ENCODE measurements at regions not wholly inside any gene's neighbourhood (a gene's known extent, or its start where the extent isn't known, plus 50 kb on each side); places are given as distances from the start of the nearest gene placed in this dataset.

GRCh38 chr13:106337096-106337850 lies 198.2 kb downstream of the EFNB2 start:
- intact Hi-C loops (cut with DNase I; ENCODE audit: low total_unique reads) = no loop called here
- Histone ChIP-seq H3K27me3 (no peaks in the 10 kb centered on the region), H3K9me3 (peaks cover 6 to 12% of the 10 kb centered on the region in 2 donors), H3K4me1 (no peaks in the 10 kb centered on the region), H3K27ac (no peak overlapping the region), H3K36me3 (no peaks in the 10 kb centered on the region), H3K4me3 (no peak overlapping the region)
- no peak for TF ChIP-seq POLR2AphosphoS5 (IDR thresholded peaks at IDR 0.05)
- TF ChIP-seq POLR2A (IDR thresholded peaks at IDR 0.05) = no peak
- TF ChIP-seq, protein P1, sequence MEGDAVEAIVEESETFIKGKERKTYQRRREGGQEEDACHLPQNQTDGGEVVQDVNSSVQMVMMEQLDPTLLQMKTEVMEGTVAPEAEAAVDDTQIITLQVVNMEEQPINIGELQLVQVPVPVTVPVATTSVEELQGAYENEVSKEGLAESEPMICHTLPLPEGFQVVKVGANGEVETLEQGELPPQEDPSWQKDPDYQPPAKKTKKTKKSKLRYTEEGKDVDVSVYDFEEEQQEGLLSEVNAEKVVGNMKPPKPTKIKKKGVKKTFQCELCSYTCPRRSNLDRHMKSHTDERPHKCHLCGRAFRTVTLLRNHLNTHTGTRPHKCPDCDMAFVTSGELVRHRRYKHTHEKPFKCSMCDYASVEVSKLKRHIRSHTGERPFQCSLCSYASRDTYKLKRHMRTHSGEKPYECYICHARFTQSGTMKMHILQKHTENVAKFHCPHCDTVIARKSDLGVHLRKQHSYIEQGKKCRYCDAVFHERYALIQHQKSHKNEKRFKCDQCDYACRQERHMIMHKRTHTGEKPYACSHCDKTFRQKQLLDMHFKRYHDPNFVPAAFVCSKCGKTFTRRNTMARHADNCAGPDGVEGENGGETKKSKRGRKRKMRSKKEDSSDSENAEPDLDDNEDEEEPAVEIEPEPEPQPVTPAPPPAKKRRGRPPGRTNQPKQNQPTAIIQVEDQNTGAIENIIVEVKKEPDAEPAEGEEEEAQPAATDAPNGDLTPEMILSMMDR (IDR thresholded peaks at IDR 0.05) = no peak
- DNase-seq (ENCODE audit: low spot score in 2 of 2) = no peak

DNA sequence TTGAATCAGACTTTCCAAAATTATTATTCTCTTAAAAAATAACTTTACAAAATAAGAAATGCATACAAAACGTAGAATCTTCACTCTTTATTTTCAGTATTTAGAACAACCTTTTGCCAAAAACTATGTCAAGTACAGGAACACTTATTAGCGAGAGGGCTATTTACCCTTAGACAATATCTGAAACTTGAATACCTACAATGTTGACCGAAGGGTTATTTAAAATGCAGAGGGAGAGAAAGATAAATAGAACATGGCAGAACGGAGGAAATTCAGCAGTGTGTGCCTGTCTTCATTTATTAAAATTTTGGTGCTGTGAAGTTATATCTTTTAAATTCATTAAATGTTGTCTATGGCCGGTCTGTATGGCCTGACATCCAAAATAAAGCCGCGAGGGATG lies 198.8 kb downstream of the EFNB2 start:
- DNase-seq (ENCODE audit: low spot score in 2 of 2) = no peak
- Histone ChIP-seq H3K4me1 (no peaks in the 10 kb centered on the region), H3K27me3 (no peaks in the 10 kb centered on the region), H3K4me3 (no peak overlapping the region), H3K36me3 (no peaks in the 10 kb centered on the region), H3K27ac (no peak overlapping the region), H3K9me3 (peaks cover 6 to 12% of the 10 kb centered on the region in 2 donors)
- intact Hi-C loops (cut with DNase I; ENCODE audit: low total_unique reads) = no loop called here
- no peak for TF ChIP-seq POLR2AphosphoS5 (IDR thresholded peaks at IDR 0.05)

GRCh38 chr13:106332621-106333020 lies 202.8 kb downstream of the EFNB2 start:
- no peaks in the 10 kb centered on the region for H3K4me1 ChIP-seq
- H3K36me3 ChIP-seq = no peaks in the 10 kb centered on the region
- H3K27ac ChIP-seq = no peak overlapping the region
- no peak for DNase-seq (ENCODE audit: low spot score in 2 of 2)
- no peaks in the 10 kb centered on the region for H3K9me3 ChIP-seq
- H3K4me3 ChIP-seq = no peak overlapping the region
- H3K27me3 ChIP-seq = no peaks in the 10 kb centered on the region
- TF ChIP-seq, protein P1 (IDR thresholded peaks at IDR 0.05) = no peak
- TF ChIP-seq POLR2AphosphoS5 (IDR thresholded peaks at IDR 0.05) (no peak), POLR2A (IDR thresholded peaks at IDR 0.05) (no peak)
- intact Hi-C loops (cut with DNase I; ENCODE audit: low total_unique reads) = no loop called here

DNA sequence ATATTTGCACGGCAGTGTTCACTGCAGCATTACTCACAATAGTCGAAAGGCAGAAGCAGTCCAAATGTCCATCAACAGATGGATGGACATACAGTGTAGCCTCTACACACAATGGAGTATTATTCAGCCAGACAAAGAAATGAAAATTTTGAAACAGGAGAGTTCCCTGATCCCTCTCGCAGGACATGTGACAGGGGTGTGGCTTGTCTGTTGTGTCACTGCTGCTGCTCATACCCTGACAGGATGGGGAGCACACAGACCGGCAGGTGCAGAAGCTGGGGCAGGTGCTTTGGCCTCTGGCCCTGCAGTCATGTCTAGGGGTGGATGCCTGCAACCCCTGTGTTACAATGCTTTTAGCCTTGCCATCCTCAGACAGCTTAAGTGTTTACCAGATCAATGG lies 204.3 kb downstream of the EFNB2 start:
- TF ChIP-seq POLR2A (IDR thresholded peaks at IDR 0.05) (no peak), POLR2AphosphoS5 (IDR thresholded peaks at IDR 0.05) (no peak)
- TF ChIP-seq, protein P1 (IDR thresholded peaks at IDR 0.05) = no peak
- no peak for DNase-seq (ENCODE audit: low spot score in 2 of 2)
- Histone ChIP-seq H3K27me3 (no peaks in the 10 kb centered on the region), H3K36me3 (no peaks in the 10 kb centered on the region), H3K9me3 (no peaks in the 10 kb centered on the region), H3K4me1 (no peaks in the 10 kb centered on the region), H3K4me3 (no peak overlapping the region), H3K27ac (no peak overlapping the region)
- intact Hi-C loops (cut with DNase I; ENCODE audit: low total_unique reads) = no loop called here

DNA sequence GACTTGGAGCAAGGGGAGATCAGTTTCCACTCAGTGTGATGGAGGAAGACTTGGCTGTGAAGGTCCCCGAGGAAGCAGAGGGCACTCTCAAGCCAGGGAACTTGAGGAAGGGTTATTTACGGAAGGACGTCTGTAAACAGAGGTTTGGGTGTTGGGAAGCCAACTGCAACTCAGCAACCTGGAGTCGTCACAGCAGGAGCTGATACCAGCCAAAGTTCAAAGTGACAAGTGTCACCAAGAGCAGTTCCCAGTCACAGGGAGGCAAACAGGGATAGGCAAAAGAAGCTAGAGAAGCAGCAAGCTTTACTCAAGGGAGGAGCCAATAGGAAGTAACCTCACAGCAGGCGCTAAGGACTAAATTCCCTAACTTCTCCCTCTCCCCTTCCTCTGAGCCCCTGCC lies 205.5 kb downstream of the EFNB2 start:
- no peak for DNase-seq (ENCODE audit: low spot score in 2 of 2)
- intact Hi-C loops (cut with DNase I; ENCODE audit: low total_unique reads) = no loop called here
- Histone ChIP-seq H3K4me1 (no peaks in the 10 kb centered on the region), H3K36me3 (no peaks in the 10 kb centered on the region), H3K27me3 (no peaks in the 10 kb centered on the region), H3K27ac (no peak overlapping the region), H3K9me3 (no peaks in the 10 kb centered on the region), H3K4me3 (no peak overlapping the region)
- TF ChIP-seq, protein P1 (IDR thresholded peaks at IDR 0.05) = no peak
- TF ChIP-seq POLR2A (IDR thresholded peaks at IDR 0.05) (no peak), POLR2AphosphoS5 (IDR thresholded peaks at IDR 0.05) (no peak)

Measured in breast epithelium (tissue), 4 donors.